ENCODE measurements at regions not wholly inside any gene's neighbourhood (a gene's known extent, or its start where the extent isn't known, plus 50 kb on each side); places are given as distances from the start of the nearest gene placed in this dataset.

GRCh38 chr10:28199941-28200340, 102.9 kb downstream of the MPP7 start:
- Mint-ChIP-seq H3K9me3 (no peaks in the 10 kb centered on the region), H3K27me3 (no peaks in the 10 kb centered on the region), H3K27ac (no peak overlapping the region), H3K4me1 (ENCODE audit: unreplicated experiment) (no peaks in the 10 kb centered on the region), H3K4me3 (no peak overlapping the region), H3K36me3 (no peaks in the 10 kb centered on the region)
- no peak for DNase-seq (ENCODE audit: extremely low spot score, unreplicated experiment)
- no peak for TF ChIP-seq CTCF (conservative IDR thresholded peaks at IDR 0.05)

- H3K4me1 Mint-ChIP-seq (ENCODE audit: unreplicated experiment) = no peaks in the 10 kb centered on the region
- no peaks in the 10 kb centered on the region for H3K36me3 Mint-ChIP-seq
- no peak for TF ChIP-seq CTCF (conservative IDR thresholded peaks at IDR 0.05)
- H3K4me3 Mint-ChIP-seq = no peak overlapping the region
- no peak overlapping the region for H3K27ac Mint-ChIP-seq
- no peaks in the 10 kb centered on the region for H3K27me3 Mint-ChIP-seq
- DNase-seq (ENCODE audit: extremely low spot score, unreplicated experiment) = no peak
- no peaks in the 10 kb centered on the region for H3K9me3 Mint-ChIP-seq
Measured at GRCh38 chr10:28190196-28190595, 112.7 kb downstream of the MPP7 start.

GRCh38 chr10:28188526-28188925, 114.3 kb downstream of the MPP7 start:
- no peaks in the 10 kb centered on the region for H3K27me3 Mint-ChIP-seq
- no peaks in the 10 kb centered on the region for H3K36me3 Mint-ChIP-seq
- H3K27ac Mint-ChIP-seq = no peak overlapping the region
- no peak overlapping the region for H3K4me3 Mint-ChIP-seq
- no peaks in the 10 kb centered on the region for H3K9me3 Mint-ChIP-seq
- H3K4me1 Mint-ChIP-seq (ENCODE audit: unreplicated experiment) = no peaks in the 10 kb centered on the region
- no peak for TF ChIP-seq CTCF (conservative IDR thresholded peaks at IDR 0.05)
- DNase-seq (ENCODE audit: extremely low spot score, unreplicated experiment) = no peak

GRCh38 chr10:28186887-28187578, 115.8 kb downstream of the MPP7 start:
- Mint-ChIP-seq H3K27ac (no peak overlapping the region), H3K4me3 (no peak overlapping the region), H3K9me3 (no peaks in the 10 kb centered on the region), H3K4me1 (ENCODE audit: unreplicated experiment) (no peaks in the 10 kb centered on the region), H3K36me3 (no peaks in the 10 kb centered on the region), H3K27me3 (no peaks in the 10 kb centered on the region)
- no peak for DNase-seq (ENCODE audit: extremely low spot score, unreplicated experiment)
- TF ChIP-seq CTCF (conservative IDR thresholded peaks at IDR 0.05) = no peak

- DNase-seq (ENCODE audit: extremely low spot score, unreplicated experiment) = no peak
- H3K27ac Mint-ChIP-seq = no peak overlapping the region
Measured at GRCh38 chr10:28186461-28186860, 116.4 kb downstream of the MPP7 start.

More at GRCh38 chr10:28186461-28186860, 116.4 kb downstream of the MPP7 start:
- Mint-ChIP-seq H3K9me3 (no peaks in the 10 kb centered on the region), H3K4me1 (ENCODE audit: unreplicated experiment) (no peaks in the 10 kb centered on the region), H3K4me3 (no peak overlapping the region), H3K27me3 (no peaks in the 10 kb centered on the region), H3K36me3 (no peaks in the 10 kb centered on the region)
- TF ChIP-seq CTCF (conservative IDR thresholded peaks at IDR 0.05) = no peak

Data from type B pancreatic cell (in vitro differentiated cells).